Endodermal cell (in vitro differentiated cells): ENCODE measurements at regions not wholly inside any gene's neighbourhood (a gene's known extent, or its start where the extent isn't known, plus 50 kb on each side); places are given as distances from the start of the nearest gene placed in this dataset.

ENCODE experiments used
- DNase-seq: peaks from one replicate; pipeline ENCODE4 v3.0.0-alpha.2; 2017
- H3K27ac ChIP-seq: 2 replicates; pipeline ENCODE4 v1.5.1; 2013; ENCODE audit warnings: mild to moderate bottlenecking, low read depth, low read length, moderate library complexity
- H3K27me3 ChIP-seq: 2 replicates; pipeline ENCODE4 v1.6.1; 2013; ENCODE audit warnings: mild to moderate bottlenecking, low read length, moderate library complexity; ENCODE audit not compliant: insufficient read depth, control insufficient read depth, poor library complexity, severe bottlenecking
- H3K36me3 ChIP-seq: 2 replicates; pipeline ENCODE4 v1.7.0; 2013; ENCODE audit warnings: mild to moderate bottlenecking, low read length, moderate library complexity; ENCODE audit not compliant: control insufficient read depth, insufficient read depth
- H3K4me1 ChIP-seq: one replicate; pipeline ENCODE4 v1.7.0; 2013; ENCODE audit warnings: low read length; ENCODE audit not compliant: control insufficient read depth, insufficient read depth
- H3K4me3 ChIP-seq: 2 replicates; pipeline ENCODE4 v1.5.1; 2013; ENCODE audit warnings: mild to moderate bottlenecking, low read length, moderate library complexity
- H3K9ac ChIP-seq: 2 replicates; pipeline ENCODE4 v1.6.1; 2013; ENCODE audit warnings: mild to moderate bottlenecking, low read length, moderate library complexity; ENCODE audit not compliant: poor library complexity, severe bottlenecking; ENCODE audit errors: extremely low read depth
- H3K9me3 ChIP-seq: 2 replicates; pipeline ENCODE4 v1.6.1; 2013; ENCODE audit warnings: mild to moderate bottlenecking, low read length, moderate library complexity; ENCODE audit not compliant: control insufficient read depth
- H3K27ac Mint-ChIP-seq: 2 replicates; pipeline ENCODE4 v1.8.0; 2020; ENCODE audit warnings: mixed read lengths
- H3K27me3 Mint-ChIP-seq: 2 replicates; pipeline ENCODE4 v1.8.0; 2021; ENCODE audit warnings: mild to moderate bottlenecking, mixed read lengths; ENCODE audit not compliant: insufficient read depth
- H3K36me3 Mint-ChIP-seq: 2 replicates; pipeline ENCODE4 v1.8.0; 2020; ENCODE audit warnings: low read depth, mixed read lengths
- H3K4me1 Mint-ChIP-seq: 2 replicates; pipeline ENCODE4 v1.8.0; 2020; ENCODE audit warnings: mixed read lengths
- H3K4me3 Mint-ChIP-seq: 2 replicates; pipeline ENCODE4 v1.8.0; 2020; ENCODE audit warnings: mild to moderate bottlenecking, moderate library complexity, mixed read lengths
- H3K9me3 Mint-ChIP-seq: 2 replicates; pipeline ENCODE4 v1.8.0; 2020; ENCODE audit warnings: mild to moderate bottlenecking, mixed read lengths
- WGBS, 2 experiments: methylation state at CpG; one replicate each; pipeline versions ENCODE4 v1.1.5 to v1.1.7; 2013; ENCODE audit warnings: missing lambda C conversion rate in 2 of 2, mixed read lengths in 1 of 2; ENCODE audit not compliant: insufficient coverage in 1 of 2, insufficient read length in 1 of 2; 5-methylcytosine and 5-hydroxymethylcytosine counted together
- TF ChIP-seq, protein P1 (sequence below): fragments of 200-600 bp; sonication (generic); conservative IDR thresholded peaks from 2 replicates; pipeline ENCODE4 v1.5.0; 2021; ENCODE audit warnings: antibody characterized with exemption, mild to moderate bottlenecking

DNA sequence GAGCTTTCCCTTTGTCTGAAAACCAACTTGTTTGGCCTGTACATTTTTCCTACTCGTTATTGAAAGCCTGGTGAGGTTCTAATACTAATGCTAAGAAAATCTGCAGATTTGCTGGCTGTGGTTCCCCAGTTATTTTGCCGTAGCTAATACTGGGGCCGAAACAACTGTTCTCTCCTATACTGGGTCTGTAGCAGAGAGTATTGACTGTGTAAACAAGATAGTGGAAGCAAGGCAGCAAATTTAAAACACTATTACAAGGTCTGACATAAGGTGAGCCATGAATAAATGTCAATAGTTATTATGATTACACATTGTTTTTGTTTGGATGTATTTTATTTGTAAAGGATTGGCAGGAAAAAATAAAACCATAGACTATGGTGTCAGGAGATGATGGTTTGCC, 1244.0 kb downstream of the AACS start:
- no peak for DNase-seq
- Mint-ChIP-seq H3K36me3 (no peaks in the 10 kb centered on the region), H3K27ac (no peak overlapping the region), H3K4me1 (no peaks in the 10 kb centered on the region), H3K4me3 (no peak overlapping the region), H3K27me3 (no peaks in the 10 kb centered on the region), H3K9me3 (peaks cover 8% of the 10 kb centered on the region)
- H3K9ac ChIP-seq, result no peak overlapping the region
- TF ChIP-seq, protein P1, sequence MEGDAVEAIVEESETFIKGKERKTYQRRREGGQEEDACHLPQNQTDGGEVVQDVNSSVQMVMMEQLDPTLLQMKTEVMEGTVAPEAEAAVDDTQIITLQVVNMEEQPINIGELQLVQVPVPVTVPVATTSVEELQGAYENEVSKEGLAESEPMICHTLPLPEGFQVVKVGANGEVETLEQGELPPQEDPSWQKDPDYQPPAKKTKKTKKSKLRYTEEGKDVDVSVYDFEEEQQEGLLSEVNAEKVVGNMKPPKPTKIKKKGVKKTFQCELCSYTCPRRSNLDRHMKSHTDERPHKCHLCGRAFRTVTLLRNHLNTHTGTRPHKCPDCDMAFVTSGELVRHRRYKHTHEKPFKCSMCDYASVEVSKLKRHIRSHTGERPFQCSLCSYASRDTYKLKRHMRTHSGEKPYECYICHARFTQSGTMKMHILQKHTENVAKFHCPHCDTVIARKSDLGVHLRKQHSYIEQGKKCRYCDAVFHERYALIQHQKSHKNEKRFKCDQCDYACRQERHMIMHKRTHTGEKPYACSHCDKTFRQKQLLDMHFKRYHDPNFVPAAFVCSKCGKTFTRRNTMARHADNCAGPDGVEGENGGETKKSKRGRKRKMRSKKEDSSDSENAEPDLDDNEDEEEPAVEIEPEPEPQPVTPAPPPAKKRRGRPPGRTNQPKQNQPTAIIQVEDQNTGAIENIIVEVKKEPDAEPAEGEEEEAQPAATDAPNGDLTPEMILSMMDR, result no peak
- H3K9me3 ChIP-seq, result no peaks in the 10 kb centered on the region
- no peaks in the 10 kb centered on the region for H3K36me3 ChIP-seq
- no peak overlapping the region for H3K4me3 ChIP-seq
- H3K4me1 ChIP-seq, result no peaks in the 10 kb centered on the region
- no peak overlapping the region for H3K27ac ChIP-seq
- H3K27me3 ChIP-seq, result no peaks in the 10 kb centered on the region
- 87 to 88% methylated on average over 1 to 3 of the region's 3 CpGs for WGBS, 2 experiments

DNA sequence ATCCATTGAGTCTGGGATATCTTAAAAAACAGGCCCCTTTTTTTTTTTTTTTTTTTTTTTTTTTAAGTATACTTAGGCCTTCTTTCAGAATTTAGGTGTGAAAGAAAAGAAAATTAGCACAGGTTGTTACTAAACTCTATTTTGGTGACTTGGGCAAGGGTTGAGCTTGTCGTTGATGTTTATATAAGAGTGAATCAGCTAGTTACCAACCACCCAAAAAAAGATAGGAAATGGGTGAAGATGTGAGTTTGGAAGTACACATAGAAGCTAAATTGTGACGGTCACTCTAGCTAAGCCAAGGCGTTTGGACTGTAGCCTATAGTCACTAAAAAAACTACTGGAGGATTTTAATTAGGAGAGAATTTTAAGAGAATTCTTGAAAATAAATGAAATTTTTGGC, 1247.2 kb downstream of the AACS start:
- Mint-ChIP-seq H3K27ac (no peak overlapping the region), H3K36me3 (no peaks in the 10 kb centered on the region), H3K9me3 (peaks cover 2% of the 10 kb centered on the region), H3K27me3 (no peaks in the 10 kb centered on the region), H3K4me1 (no peaks in the 10 kb centered on the region), H3K4me3 (no peak overlapping the region)
- no peaks in the 10 kb centered on the region for H3K36me3 ChIP-seq
- H3K4me3 ChIP-seq, result no peak overlapping the region
- H3K27ac ChIP-seq, result no peak overlapping the region
- 89 to 98% methylated on average over 3 of the region's 3 CpGs for WGBS, 2 experiments
- H3K27me3 ChIP-seq, result no peaks in the 10 kb centered on the region
- TF ChIP-seq, protein P1, result no peak
- H3K9me3 ChIP-seq, result no peaks in the 10 kb centered on the region
- no peaks in the 10 kb centered on the region for H3K4me1 ChIP-seq
- DNase-seq, result no peak
- H3K9ac ChIP-seq, result no peak overlapping the region

DNA sequence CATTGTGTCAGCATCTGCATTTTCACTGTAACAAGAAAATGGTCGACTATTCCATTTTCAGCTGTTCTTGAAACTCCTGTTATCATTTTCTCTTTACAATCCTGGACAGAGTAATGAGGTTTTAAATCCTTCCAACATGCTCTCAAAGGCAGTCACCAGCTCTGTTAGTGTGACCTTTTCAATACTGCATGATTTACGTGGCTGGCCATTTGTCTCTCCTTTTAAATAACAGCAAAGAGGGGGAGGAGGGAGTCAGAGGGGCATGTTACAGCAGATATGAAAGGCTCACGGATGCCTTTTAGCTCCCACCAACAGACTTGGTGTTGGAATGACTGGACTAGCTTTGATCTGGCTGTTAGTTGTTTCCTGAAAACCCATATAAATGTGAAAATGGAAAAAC, 1251.2 kb downstream of the AACS start:
- no peaks in the 10 kb centered on the region for H3K36me3 ChIP-seq
- H3K4me3 ChIP-seq, result no peak overlapping the region
- no peak overlapping the region for H3K27ac Mint-ChIP-seq
- no peak overlapping the region for H3K4me3 Mint-ChIP-seq
- no peaks in the 10 kb centered on the region for H3K4me1 ChIP-seq
- no peak for DNase-seq
- H3K36me3 Mint-ChIP-seq, result no peaks in the 10 kb centered on the region
- H3K4me1 Mint-ChIP-seq, result no peaks in the 10 kb centered on the region
- WGBS, 2 experiments, result 81 to 92% methylated on average over 1 to 3 of the region's 3 CpGs
- H3K27me3 Mint-ChIP-seq, result no peaks in the 10 kb centered on the region
- H3K9ac ChIP-seq, result no peak overlapping the region
- peaks cover 6% of the 10 kb centered on the region for H3K9me3 Mint-ChIP-seq
- H3K9me3 ChIP-seq, result no peaks in the 10 kb centered on the region
- TF ChIP-seq, protein P1, result no peak
- H3K27ac ChIP-seq, result no peak overlapping the region
- H3K27me3 ChIP-seq, result no peaks in the 10 kb centered on the region
